Mammary epithelial cell (primary cell): ENCODE measurements at regions not wholly inside any gene's neighbourhood (a gene's known extent, or its start where the extent isn't known, plus 50 kb on each side); places are given as distances from the start of the nearest gene placed in this dataset.

Source experiments
- CTCF ChIP-seq, 2 donors: IDR thresholded peaks in 1 of 2; conservative IDR thresholded peaks in 1 of 2; 2 replicates each; pipeline ENCODE4 v1.5.1; 2011 to 2012; ENCODE audit warnings: inconsistent platforms in 2 of 2, low read length in 2 of 2, mild to moderate bottlenecking in 2 of 2, control low read depth in 1 of 2, low read depth in 1 of 2; ENCODE audit not compliant: insufficient read depth in 1 of 2; ENCODE audit errors: extremely low read depth in 1 of 2
- EZH2 ChIP-seq: IDR thresholded peaks from 2 replicates; pipeline ENCODE4 v1.6.1; 2012; ENCODE audit warnings: low read length, inconsistent platforms, borderline replicate concordance

GRCh38 chr16:27649021-27649420 lies 99.1 kb downstream of the KATNIP start:
- TF ChIP-seq EZH2: no peak
- TF ChIP-seq CTCF (conservative IDR thresholded peaks at IDR 0.05 in 1 of 2, IDR thresholded peaks at IDR 0.05 in 1 of 2; ENCODE audit: extremely low read depth in 1 of 2, insufficient read depth in 1 of 2, low read depth in 1 of 2, low read length in 2 of 2): no peak
